ENCODE measurements at regions not wholly inside any gene's neighbourhood (a gene's known extent, or its start where the extent isn't known, plus 50 kb on each side); places are given as distances from the start of the nearest gene placed in this dataset.

DNA sequence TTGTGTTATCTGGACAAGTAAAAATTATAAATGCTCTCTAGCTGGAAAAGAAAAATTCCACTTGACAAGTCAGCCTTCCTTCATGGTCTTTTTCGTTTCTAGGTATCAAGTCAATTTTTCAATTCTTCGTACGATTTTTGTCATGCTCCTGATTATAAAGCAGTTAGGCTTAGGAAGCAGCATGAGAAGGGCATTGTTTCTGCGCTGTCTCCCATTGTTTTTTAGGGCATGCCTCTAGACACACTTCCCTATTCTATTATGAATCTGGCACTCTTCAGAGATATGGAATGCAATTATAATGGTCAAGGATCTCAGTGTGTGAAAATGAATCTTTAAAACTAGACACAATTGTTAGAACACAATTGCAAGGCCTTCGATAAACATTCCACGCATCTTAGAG, 164.1 kb upstream of the FAT1 start:
- POLR2A ChIA-PET (ENCODE audit: low non-redundant PET): no interaction called here
- no peaks in the 10 kb centered on the region for H3K36me3 ChIP-seq (ENCODE audit: insufficient read depth, low read length, poor library complexity, severe bottlenecking)
- H3K27me3 ChIP-seq (replicated peaks; ENCODE audit: insufficient read depth, low read depth, low read length, poor library complexity): no peaks in the 10 kb centered on the region
- H3K4me1 ChIP-seq (ENCODE audit: insufficient read depth, low read length, poor library complexity, severe bottlenecking): peaks cover 31% of the 10 kb centered on the region
- BruUV-seq (replicated peaks): no TSS peak
- intact Hi-C loops (cut with micrococcal nuclease; ENCODE audit: unreplicated experiment): loop anchor here (1.0 to 10.0 kb wide), 4 partner anchors 45 to 727 kb away; no protein-coding TSS in a partner anchor
- peak overlapping the region; percentile 65 for H3K27ac ChIP-seq (ENCODE audit: low read depth, low read length, poor library complexity, severe bottlenecking)
- H3K9me3 ChIP-seq (ENCODE audit: low read depth, low read length, poor library complexity, severe bottlenecking): no peaks in the 10 kb centered on the region
- CTCF ChIA-PET: interaction anchor here (0.6 kb wide), 1 partner anchor 750 kb away, joined by 3 read pairs; no protein-coding TSS in a partner anchor
- no peak for TF ChIP-seq EZH2 (IDR thresholded peaks at IDR 0.05; ENCODE audit: borderline replicate concordance, low read depth, low read length, poor library complexity, severe bottlenecking)
- TF ChIP-seq, protein P1, sequence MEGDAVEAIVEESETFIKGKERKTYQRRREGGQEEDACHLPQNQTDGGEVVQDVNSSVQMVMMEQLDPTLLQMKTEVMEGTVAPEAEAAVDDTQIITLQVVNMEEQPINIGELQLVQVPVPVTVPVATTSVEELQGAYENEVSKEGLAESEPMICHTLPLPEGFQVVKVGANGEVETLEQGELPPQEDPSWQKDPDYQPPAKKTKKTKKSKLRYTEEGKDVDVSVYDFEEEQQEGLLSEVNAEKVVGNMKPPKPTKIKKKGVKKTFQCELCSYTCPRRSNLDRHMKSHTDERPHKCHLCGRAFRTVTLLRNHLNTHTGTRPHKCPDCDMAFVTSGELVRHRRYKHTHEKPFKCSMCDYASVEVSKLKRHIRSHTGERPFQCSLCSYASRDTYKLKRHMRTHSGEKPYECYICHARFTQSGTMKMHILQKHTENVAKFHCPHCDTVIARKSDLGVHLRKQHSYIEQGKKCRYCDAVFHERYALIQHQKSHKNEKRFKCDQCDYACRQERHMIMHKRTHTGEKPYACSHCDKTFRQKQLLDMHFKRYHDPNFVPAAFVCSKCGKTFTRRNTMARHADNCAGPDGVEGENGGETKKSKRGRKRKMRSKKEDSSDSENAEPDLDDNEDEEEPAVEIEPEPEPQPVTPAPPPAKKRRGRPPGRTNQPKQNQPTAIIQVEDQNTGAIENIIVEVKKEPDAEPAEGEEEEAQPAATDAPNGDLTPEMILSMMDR (conservative IDR thresholded peaks at IDR 0.05; ENCODE audit: low read depth, low read length): no peak
- DNase-seq (ENCODE audit: low spot score): no peak
- peak overlapping the region; percentile 4 for H3K4me3 ChIP-seq (ENCODE audit: low read depth, low read length, poor library complexity, severe bottlenecking)

DNA sequence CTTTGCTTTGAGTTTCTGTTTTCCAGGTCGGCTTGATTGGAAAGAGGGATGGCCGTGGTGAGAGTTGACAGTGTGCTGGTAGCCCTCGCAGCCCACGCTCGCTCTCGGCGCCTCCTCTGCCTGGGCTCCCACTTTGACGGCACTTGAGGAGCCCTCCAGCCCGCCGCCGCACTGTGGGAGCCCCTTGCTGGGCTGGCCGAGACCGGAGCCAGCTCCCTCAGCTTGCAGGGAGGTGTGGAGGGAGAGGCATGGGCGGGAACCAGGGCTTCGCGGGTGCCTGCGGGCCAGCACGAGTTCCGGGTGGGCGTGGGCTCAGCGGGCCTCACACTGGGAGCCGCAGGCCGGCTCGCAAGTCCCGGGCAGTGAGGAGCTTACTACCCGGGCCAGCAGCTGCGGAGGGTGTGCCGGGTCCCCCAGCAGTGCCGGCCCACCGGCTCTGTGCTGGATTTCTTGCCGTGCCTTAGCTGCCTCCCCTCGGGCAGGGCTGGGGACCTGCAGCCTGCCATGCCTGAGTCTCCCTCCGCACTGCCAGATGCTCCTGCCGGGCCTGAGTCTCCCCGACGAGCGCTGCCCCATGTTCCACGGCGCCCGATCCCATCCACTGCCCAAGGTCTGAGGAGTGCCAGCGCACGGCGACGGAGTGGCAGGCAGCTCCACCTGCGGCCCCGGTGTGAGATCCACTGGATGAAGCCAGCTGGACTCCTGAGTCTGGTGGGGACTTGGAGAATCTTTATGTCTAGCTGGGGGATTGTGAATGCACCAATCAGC, 166.4 kb upstream of the FAT1 start:
- TF ChIP-seq EZH2 (IDR thresholded peaks at IDR 0.05; ENCODE audit: borderline replicate concordance, low read depth, low read length, poor library complexity, severe bottlenecking): no peak
- TF ChIP-seq, protein P1 (conservative IDR thresholded peaks at IDR 0.05; ENCODE audit: low read depth, low read length): no peak
- no peaks in the 10 kb centered on the region for H3K9me3 ChIP-seq (ENCODE audit: low read depth, low read length, poor library complexity, severe bottlenecking)
- no peak overlapping the region for H3K27ac ChIP-seq (ENCODE audit: low read depth, low read length, poor library complexity, severe bottlenecking)
- ChIA-PET CTCF (no interaction called here), POLR2A (ENCODE audit: low non-redundant PET) (no interaction called here)
- intact Hi-C loops (cut with micrococcal nuclease; ENCODE audit: unreplicated experiment): loop anchor here (5.0 to 10.0 kb wide), 3 partner anchors 42 to 725 kb away; no protein-coding TSS in a partner anchor
- H3K4me1 ChIP-seq (ENCODE audit: insufficient read depth, low read length, poor library complexity, severe bottlenecking): peaks cover 31% of the 10 kb centered on the region
- no peaks in the 10 kb centered on the region for H3K36me3 ChIP-seq (ENCODE audit: insufficient read depth, low read length, poor library complexity, severe bottlenecking)
- no peak for DNase-seq (ENCODE audit: low spot score)
- BruUV-seq (replicated peaks): no TSS peak
- no peak overlapping the region for H3K4me3 ChIP-seq (ENCODE audit: low read depth, low read length, poor library complexity, severe bottlenecking)
- H3K27me3 ChIP-seq (replicated peaks; ENCODE audit: insufficient read depth, low read depth, low read length, poor library complexity): no peaks in the 10 kb centered on the region

DNA sequence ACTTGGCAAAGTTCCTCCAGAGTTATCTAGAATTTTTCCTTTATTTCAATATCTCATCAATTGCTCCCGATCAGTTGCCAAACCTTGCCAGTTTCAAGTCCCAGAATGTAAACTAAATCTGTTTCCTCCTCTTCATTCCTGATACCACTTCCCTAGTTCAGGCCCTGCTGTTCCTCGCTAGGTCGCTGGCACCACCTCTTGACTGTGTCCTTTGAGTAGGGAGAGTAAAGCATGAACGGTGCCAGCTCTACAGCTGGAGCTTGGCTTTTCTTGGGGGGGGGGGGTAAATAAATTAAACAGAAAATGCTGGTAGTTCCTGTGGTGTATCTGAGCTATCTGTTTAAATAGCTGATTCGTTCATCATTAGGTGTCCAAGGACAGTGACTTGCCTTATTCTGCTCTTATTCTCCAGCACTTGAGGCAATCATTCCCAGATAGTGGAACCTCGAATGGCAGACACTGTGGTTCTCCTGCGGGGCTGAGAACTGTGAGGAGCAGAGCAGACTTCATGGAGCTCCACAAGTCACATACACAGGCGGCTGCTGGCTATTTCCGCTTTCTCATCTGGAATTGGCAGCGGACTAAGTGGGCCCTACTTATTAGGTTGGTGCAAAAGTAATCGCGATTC, 168.3 kb upstream of the FAT1 start:
- peaks cover 16% of the 10 kb centered on the region for H3K4me1 ChIP-seq (ENCODE audit: insufficient read depth, low read length, poor library complexity, severe bottlenecking)
- no peak overlapping the region for H3K27ac ChIP-seq (ENCODE audit: low read depth, low read length, poor library complexity, severe bottlenecking)
- CTCF ChIA-PET: no interaction called here
- H3K4me3 ChIP-seq (ENCODE audit: low read depth, low read length, poor library complexity, severe bottlenecking): no peak overlapping the region
- no peaks in the 10 kb centered on the region for H3K36me3 ChIP-seq (ENCODE audit: insufficient read depth, low read length, poor library complexity, severe bottlenecking)
- no peaks in the 10 kb centered on the region for H3K27me3 ChIP-seq (replicated peaks; ENCODE audit: insufficient read depth, low read depth, low read length, poor library complexity)
- intact Hi-C loops (cut with micrococcal nuclease; ENCODE audit: unreplicated experiment): no loop called here
- no peak for DNase-seq (ENCODE audit: low spot score)
- POLR2A ChIA-PET (ENCODE audit: low non-redundant PET): interaction anchor here (0.6 kb wide), 1 partner anchor 51 kb away, joined by 8 read pairs; no protein-coding TSS in a partner anchor
- no peak for TF ChIP-seq EZH2 (IDR thresholded peaks at IDR 0.05; ENCODE audit: borderline replicate concordance, low read depth, low read length, poor library complexity, severe bottlenecking)
- TF ChIP-seq, protein P1 (conservative IDR thresholded peaks at IDR 0.05; ENCODE audit: low read depth, low read length): no peak
- no peaks in the 10 kb centered on the region for H3K9me3 ChIP-seq (ENCODE audit: low read depth, low read length, poor library complexity, severe bottlenecking)
- no TSS peak for BruUV-seq (replicated peaks)

All from A673 (cell line).